GM19239 (cell line): ENCODE measurements at regions not wholly inside any gene's neighbourhood (a gene's known extent, or its start where the extent isn't known, plus 50 kb on each side); places are given as distances from the start of the nearest gene placed in this dataset.

Source experiments
- DNase-seq: peaks from one replicate; pipeline ENCODE4 v3.0.0; 2011; ENCODE audit warnings: low spot score; ENCODE audit not compliant: insufficient read length
- FAIRE-seq: peaks from 2 replicates; lab custom pipeline; 2011; peaks lifted over from hg19 to GRCh38; lab: Jason Lieb, UNC

DNA sequence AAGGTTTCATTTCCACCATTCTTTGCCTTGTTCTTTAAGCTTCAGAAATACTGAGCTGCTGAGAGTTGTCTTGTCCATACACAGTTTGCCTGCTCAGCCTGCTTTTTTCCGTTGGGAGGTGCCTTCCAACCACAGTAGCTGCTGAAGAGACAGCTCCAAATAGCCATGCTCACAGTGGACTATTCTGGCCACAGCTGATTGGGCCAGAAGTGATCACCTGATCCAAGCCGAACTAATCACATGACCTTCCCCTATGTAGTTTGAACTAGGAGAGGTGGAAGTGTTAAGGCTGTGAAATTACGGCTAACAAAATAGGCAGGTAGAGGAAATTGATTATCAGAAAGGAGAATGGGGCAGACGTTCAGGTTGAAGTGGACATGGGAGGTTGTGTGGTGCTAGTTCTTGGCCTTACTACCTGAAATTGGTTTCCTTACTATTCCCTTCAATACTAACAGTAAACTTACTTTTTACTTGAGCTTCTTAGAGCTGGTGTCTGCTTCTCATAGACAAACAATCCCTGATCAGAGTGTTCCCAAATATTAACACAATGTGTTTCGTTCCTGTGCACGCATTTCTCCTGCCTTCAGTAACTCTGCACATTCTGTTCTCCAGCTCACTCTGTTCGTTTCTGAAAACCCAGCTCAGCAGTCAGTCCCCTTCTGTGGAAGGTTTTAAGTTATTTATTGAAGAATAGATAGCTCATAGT lies 136.1 kb downstream of the RWDD3 start:
- DNase-seq, result no peak
- FAIRE-seq, result no peak

- DNase-seq, result no peak
- FAIRE-seq, result no peak
Observed at GRCh38 chr1:95370691-95371562, 136.9 kb downstream of the RWDD3 start.

DNA sequence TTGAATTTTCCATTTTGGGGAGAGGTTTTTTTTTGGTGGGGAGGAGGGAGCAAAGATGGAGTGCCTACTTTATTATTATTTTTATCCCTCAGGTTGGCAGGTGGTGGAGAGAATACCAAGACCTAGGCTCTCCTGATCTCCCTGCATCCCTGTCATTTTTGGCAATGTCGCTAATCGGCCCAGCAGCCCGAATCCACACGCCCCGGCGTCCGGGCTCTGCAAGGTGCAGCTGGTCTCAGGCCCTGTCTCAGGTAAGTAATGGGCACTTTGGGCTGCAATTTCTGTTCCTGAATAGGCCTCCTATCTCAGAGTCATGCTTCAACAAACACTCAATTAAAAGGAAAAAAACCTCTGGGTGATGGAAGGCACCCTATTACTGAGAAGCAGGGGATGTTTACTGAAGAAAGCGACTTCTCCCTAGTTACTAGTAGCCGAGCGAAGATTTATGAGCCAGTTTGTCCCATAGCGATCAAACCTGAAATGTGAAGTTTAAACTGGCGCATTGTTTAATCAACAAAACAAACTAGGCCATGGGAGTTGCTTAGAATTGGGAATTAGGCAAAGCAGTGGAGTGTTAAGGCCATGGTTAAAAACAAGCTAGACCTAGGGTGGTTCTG lies 137.8 kb downstream of the RWDD3 start:
- DNase-seq (no peak), FAIRE-seq (no peak)

- no peak for FAIRE-seq
- no peak for DNase-seq
Observed at GRCh38 chr1:95375174-95375573, 141.2 kb downstream of the RWDD3 start.

GRCh38 chr1:95380909-95381308 lies 146.9 kb downstream of the RWDD3 start:
- FAIRE-seq (no peak), DNase-seq (no peak)

GRCh38 chr1:95382000-95382786 lies 148.2 kb downstream of the RWDD3 start:
- DNase-seq (no peak), FAIRE-seq (no peak)

DNA sequence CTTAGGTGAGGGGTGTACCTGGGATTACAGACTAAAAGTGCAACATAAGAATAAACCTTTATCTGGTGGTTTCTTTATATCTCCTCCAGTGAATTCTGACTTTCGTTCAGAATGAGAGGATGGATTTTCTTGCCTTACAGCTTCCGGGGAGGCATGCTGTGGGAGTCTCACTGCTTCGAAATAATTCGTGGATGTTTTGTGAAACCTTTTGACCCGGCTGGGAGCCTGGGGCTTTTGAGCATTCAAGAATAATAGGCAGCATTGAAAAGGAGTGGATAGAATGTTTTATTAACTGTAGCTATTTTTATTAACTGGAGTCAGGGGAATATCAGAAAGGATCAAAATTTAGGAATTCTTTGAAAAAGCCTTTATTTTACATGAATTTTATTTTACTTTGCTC lies 149.1 kb downstream of the RWDD3 start:
- DNase-seq (no peak), FAIRE-seq (no peak)

DNA sequence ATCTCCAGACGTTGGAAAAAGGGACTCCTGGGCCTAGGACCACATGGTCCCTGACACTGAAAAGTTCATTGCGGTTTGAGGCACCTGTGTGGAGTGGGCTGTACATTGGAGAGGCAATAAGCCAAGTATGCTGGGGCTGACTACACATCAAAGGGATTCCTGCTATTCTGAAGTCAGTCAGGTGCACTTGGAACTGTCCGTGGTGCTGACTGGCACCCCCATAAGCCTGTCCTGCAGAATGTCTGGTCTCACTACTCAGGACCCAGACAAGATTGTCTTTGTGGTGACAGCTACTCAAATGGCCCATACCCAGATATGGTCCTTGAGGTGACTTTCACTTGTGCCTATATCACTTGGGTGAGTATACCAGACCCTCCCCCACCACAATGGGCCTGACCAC lies 150.6 kb downstream of the RWDD3 start:
- no peak for DNase-seq
- FAIRE-seq, result no peak

- no peak for DNase-seq
- no peak for FAIRE-seq
Observed at GRCh38 chr1:95386371-95386770, 152.4 kb downstream of the RWDD3 start.

DNA sequence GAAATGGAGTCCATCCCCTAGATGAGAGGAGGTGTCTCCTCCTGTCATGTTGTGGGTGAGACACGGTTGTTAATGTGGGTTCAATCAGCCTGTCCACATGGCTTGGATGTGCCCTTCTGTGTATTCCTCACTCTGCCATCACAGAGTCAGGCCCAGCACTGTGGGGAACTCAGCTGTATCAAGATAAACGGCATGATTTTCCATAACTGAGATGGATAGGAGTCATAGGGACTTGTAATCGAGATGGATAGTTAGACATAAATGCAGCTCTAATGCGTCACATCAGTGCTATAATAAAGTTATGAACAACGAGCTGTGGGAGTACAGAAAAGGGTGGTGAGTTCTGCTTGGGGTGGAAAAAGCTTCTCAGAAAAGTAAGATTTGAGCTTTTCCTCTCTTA lies 152.9 kb downstream of the RWDD3 start:
- no peak for FAIRE-seq

GRCh38 chr1:95388031-95388430 lies 154.0 kb downstream of the RWDD3 start:
- DNase-seq, result no peak
- FAIRE-seq, result no peak

More for the DNA sequence above, 152.9 kb downstream of the RWDD3 start:
- no peak for DNase-seq

DNA sequence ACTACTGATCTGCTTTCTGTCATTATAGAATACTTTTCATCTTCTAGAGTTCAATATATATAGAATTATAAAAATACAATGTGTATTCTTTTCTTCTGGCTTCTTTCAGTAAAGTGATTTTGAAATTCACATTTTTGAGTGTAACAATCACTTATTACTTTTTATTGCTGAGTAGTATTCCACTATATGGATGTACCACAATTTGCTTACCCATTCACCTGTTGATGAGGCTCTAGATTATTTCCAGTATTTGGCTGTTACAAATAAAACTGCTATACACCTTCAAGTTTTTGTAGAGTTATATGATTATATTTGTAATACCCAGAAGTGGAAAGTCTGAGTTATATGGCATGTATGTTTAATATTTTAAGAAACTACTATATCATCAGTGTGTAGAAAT lies 159.4 kb downstream of the RWDD3 start:
- DNase-seq (no peak), FAIRE-seq (no peak)

DNA sequence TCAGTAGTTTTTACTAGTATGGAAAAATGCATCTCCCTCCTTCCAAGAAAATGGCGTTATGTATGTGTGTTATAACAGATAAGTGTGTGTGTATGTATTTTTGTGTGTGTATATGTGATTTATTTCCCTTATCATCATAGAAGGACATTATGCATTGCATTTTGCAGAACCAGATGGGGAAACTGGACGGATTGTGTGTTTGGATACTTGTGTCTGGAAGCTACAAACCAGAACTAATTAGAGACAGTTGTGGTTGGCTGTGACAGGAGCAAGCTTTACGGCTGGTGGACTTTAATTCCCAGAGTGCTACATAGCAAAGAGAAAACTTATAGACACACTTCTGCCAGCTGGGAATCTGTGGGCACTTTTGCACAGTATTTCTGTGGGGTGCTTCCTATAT lies 162.5 kb downstream of the RWDD3 start:
- FAIRE-seq (no peak), DNase-seq (no peak)

DNA sequence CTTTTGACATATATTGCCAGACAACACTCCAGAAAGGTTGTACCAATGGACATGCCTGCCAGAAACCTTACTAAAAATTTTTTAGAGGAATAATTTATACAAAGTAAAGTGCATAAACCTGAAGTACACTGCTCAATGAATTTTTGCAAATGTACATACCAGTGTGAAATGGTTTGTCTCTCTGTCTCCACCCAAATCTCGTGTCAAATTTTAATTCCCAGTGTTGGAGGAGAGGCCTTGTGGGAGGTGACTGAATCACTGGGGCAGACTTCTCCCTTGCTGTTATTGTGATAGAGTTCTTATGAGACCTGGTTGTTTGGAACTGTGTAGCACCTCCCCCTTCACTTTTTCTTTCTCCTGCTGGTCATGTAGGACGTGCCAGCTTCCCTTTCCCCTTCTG lies 168.8 kb downstream of the RWDD3 start:
- DNase-seq (no peak), FAIRE-seq (no peak)

GRCh38 chr1:95406279-95406678 lies 172.3 kb downstream of the RWDD3 start:
- FAIRE-seq, result no peak
- no peak for DNase-seq

GRCh38 chr1:95407131-95407885 lies 173.3 kb downstream of the RWDD3 start:
- no peak for FAIRE-seq
- no peak for DNase-seq

- no peak for DNase-seq
- no peak for FAIRE-seq
Observed at GRCh38 chr1:95407886-95408291, 173.9 kb downstream of the RWDD3 start.

DNA sequence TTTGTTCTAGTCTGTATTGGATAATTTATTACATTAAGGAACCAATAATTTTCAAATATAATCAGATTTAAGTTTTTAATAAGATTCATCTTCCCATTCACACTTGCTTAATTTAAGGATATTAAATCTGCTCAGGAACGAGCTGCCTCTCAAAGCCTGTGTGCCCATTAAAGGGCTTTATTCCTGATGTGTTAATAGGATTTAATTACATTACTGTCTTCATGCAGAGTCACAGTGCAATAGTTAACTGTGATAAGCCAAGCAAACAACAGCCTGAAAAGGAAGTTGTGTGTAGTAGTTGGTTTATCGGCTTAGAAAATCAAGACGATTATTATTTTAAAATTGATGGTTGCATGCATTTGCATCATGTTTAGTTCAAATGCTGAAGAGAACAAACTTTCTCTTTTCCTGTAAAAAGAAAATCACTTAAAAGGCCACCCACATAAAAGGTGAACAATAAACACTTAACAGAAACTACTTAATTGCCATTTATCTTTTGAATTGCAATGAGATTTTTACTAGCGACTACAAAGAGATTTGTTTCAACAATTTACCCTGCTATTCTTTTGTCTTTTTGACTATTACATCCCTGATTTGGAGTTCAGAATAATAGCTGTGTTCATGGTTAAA lies 174.6 kb downstream of the RWDD3 start:
- no peak for DNase-seq
- FAIRE-seq, result no peak

DNA sequence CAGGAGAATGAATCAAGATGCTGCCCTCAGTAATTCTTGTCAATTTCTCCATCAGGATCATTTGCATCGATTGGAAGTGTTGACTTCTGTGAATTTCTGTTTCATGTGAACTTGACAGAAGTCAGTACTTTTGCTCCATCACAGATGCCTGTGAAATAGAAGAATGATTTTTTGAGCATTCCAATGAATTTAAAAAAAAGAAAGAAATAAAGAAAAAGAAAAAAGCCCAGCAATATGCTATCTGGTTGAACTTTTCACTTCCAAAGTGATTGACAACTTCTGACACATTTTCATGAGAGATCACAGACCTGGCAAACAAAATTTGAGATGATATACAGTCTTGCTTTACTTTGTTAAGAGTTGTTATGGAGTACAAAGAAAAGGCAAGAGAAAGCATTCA lies 175.3 kb downstream of the RWDD3 start:
- no peak for DNase-seq
- no peak for FAIRE-seq
